IMR-90 (cell line): ENCODE measurements at regions not wholly inside any gene's neighbourhood (a gene's known extent, or its start where the extent isn't known, plus 50 kb on each side); places are given as distances from the start of the nearest gene placed in this dataset.

Source experiments
- ATAC-seq: fragments of 200-7000 bp; cut with Tn5 transposase; 2 replicates; pipeline ENCODE4 v1.9.1; 2020; ENCODE audit warnings: low read depth, mild to moderate bottlenecking, moderate library complexity
- BruUV-seq: library from RNA; stranded (reverse); fragments of 400-500 nt; replicated peaks from 2 replicates; lab custom pipeline; 2021; lab: Mats Ljungman, UMichigan
- CTCF ChIA-PET: fragments of 300-600 bp; formaldehyde crosslinking; extraction: SDS; loops from one replicate; lab custom pipeline; 2021; ENCODE audit warnings: antibody characterized with exemption; lab: Yijun Ruan, JAX
- POLR2A ChIA-PET: fragments of 300-600 bp; sonication (Branson Sonifier 250); formaldehyde crosslinking; loops from one replicate; lab custom pipeline; 2022; ENCODE audit warnings: antibody characterized with exemption; ENCODE audit not compliant: unreplicated experiment; lab: Charles Lee
- DNase-seq: peaks from one replicate; pipeline ENCODE4 v3.0.0; 2013
- H2AFZ ChIP-seq: replicated peaks from 2 replicates; pipeline ENCODE3; 2013; ENCODE audit warnings: low read length, mild to moderate bottlenecking; ENCODE audit not compliant: poor library complexity
- H2AK5ac ChIP-seq: 2 replicates; pipeline ENCODE4 v1.6.1; 2013; ENCODE audit warnings: low read depth, low read length, inconsistent platforms
- H2AK9ac ChIP-seq: replicated peaks from 2 replicates; pipeline ENCODE3; 2013; ENCODE audit warnings: mild to moderate bottlenecking, low read depth, low read length, moderate library complexity; ENCODE audit not compliant: poor library complexity
- H2BK120ac ChIP-seq: 2 replicates; pipeline ENCODE4 v1.6.1; 2013; ENCODE audit warnings: low read depth, low read length, inconsistent platforms
- H2BK15ac ChIP-seq: 3 replicates; pipeline ENCODE4 v1.6.1; 2013; ENCODE audit warnings: low read depth, low read length, inconsistent platforms
- H2BK20ac ChIP-seq: 2 replicates; pipeline ENCODE4 v1.6.1; 2013; ENCODE audit warnings: low read depth, mild to moderate bottlenecking, inconsistent platforms, low read length, moderate library complexity
- H2BK5ac ChIP-seq: 2 replicates; pipeline ENCODE4 v1.6.1; 2013; ENCODE audit warnings: mild to moderate bottlenecking, low read depth, low read length, inconsistent platforms; ENCODE audit not compliant: poor library complexity, severe bottlenecking
- H3K14ac ChIP-seq: replicated peaks from 2 replicates; pipeline ENCODE4 v1.6.1; 2013; ENCODE audit warnings: low read depth, low read length, inconsistent platforms
- H3K18ac ChIP-seq: 2 replicates; pipeline ENCODE4 v1.6.1; 2013; ENCODE audit warnings: low read depth, low read length, control low read depth
- H3K23ac ChIP-seq: 2 replicates; pipeline ENCODE4 v1.6.1; 2013; ENCODE audit warnings: low read depth, low read length, inconsistent platforms
- H3K27ac ChIP-seq: 2 replicates; pipeline ENCODE4 v1.5.1; 2013; ENCODE audit warnings: mild to moderate bottlenecking, control low read depth, low read length; ENCODE audit not compliant: insufficient read depth
- H3K27me3 ChIP-seq: 2 replicates; pipeline ENCODE4 v1.6.1; 2013; ENCODE audit warnings: low read length; ENCODE audit not compliant: control insufficient read depth, insufficient read depth
- H3K36me3 ChIP-seq: 2 replicates; pipeline ENCODE4 v1.6.1; 2013; ENCODE audit warnings: low read length, mixed read lengths; ENCODE audit not compliant: control insufficient read depth, insufficient read depth
- H3K4ac ChIP-seq: 2 replicates; pipeline ENCODE4 v1.6.1; 2013; ENCODE audit warnings: low read depth, low read length, inconsistent platforms
- H3K4me1 ChIP-seq: 2 replicates; pipeline ENCODE4 v1.6.1; 2013; ENCODE audit warnings: low read length, mixed read lengths; ENCODE audit not compliant: control insufficient read depth, insufficient read depth
- H3K4me2 ChIP-seq: 2 replicates; pipeline ENCODE4 v1.6.1; 2013; ENCODE audit warnings: low read depth, mild to moderate bottlenecking, control low read depth, low read length, moderate library complexity
- H3K4me3 ChIP-seq: 2 replicates; pipeline ENCODE4 v1.5.1; 2013; ENCODE audit warnings: low read depth, mild to moderate bottlenecking, control low read depth, low read length, moderate library complexity; ENCODE audit not compliant: insufficient read depth
- H3K56ac ChIP-seq: 2 replicates; pipeline ENCODE4 v1.6.1; 2013; ENCODE audit warnings: low read length, inconsistent platforms; ENCODE audit not compliant: insufficient read depth; ENCODE audit errors: extremely low read depth
- H3K79me1 ChIP-seq, 2 experiments: 2 replicates each; pipeline ENCODE4 v1.6.1; 2013; ENCODE audit warnings: low read length in 2 of 2, inconsistent platforms in 1 of 2, low read depth in 1 of 2
- H3K9ac ChIP-seq: 2 replicates; pipeline ENCODE4 v1.6.1; 2013; ENCODE audit warnings: low read depth, low read length, control low read depth
- H3K9me1 ChIP-seq: 2 replicates; pipeline ENCODE4 v1.6.1; 2013; ENCODE audit warnings: low read length, inconsistent platforms; ENCODE audit not compliant: insufficient read depth
- H3K9me3 ChIP-seq: 2 replicates; pipeline ENCODE4 v1.6.1; 2013; ENCODE audit warnings: low read length; ENCODE audit not compliant: control insufficient read depth, insufficient read depth
- H4K20me1 ChIP-seq: 2 replicates; pipeline ENCODE4 v1.6.1; 2013; ENCODE audit warnings: low read length, inconsistent platforms; ENCODE audit not compliant: insufficient read depth
- H4K5ac ChIP-seq: 2 replicates; pipeline ENCODE4 v1.6.1; 2013; ENCODE audit warnings: mild to moderate bottlenecking, low read depth, low read length, control low read depth
- H4K8ac ChIP-seq, 2 experiments: 2 replicates each; pipeline ENCODE4 v1.6.1; 2013; ENCODE audit warnings: low read depth in 2 of 2, low read length in 2 of 2, control low read depth in 1 of 2, inconsistent platforms in 1 of 2
- H4K91ac ChIP-seq: 2 replicates; pipeline ENCODE4 v1.6.1; 2013; ENCODE audit warnings: low read depth, low read length, inconsistent platforms; ENCODE audit not compliant: insufficient read depth
- BHLHE40 ChIP-seq: fragments of 150-350 bp; IDR thresholded peaks from 2 replicates; pipeline ENCODE4 v1.6.1; 2016; ENCODE audit warnings: mild to moderate bottlenecking, low read depth, low read length
- CTCF ChIP-seq: conservative IDR thresholded peaks from 2 replicates; pipeline ENCODE4 v1.5.1; 2012; ENCODE audit warnings: mild to moderate bottlenecking, low read depth, low read length, improper control_type of control experiment
- MAZ ChIP-seq: IDR thresholded peaks from 2 replicates; pipeline ENCODE4 v1.6.1; 2012; ENCODE audit warnings: low read depth, mild to moderate bottlenecking, low read length, improper control_type of control experiment, moderate library complexity, borderline replicate concordance
- NFE2L2 ChIP-seq: fragments of 150-350 bp; IDR thresholded peaks from 2 replicates; pipeline ENCODE4 v1.6.1; 2016; ENCODE audit warnings: low read depth, mild to moderate bottlenecking, low read length
- WGBS, 2 experiments: methylation state at CpG; one replicate each; pipeline versions ENCODE4 v1.1.5 to v1.1.7; 2013; ENCODE audit warnings: missing lambda C conversion rate in 2 of 2; ENCODE audit not compliant: insufficient read length in 1 of 2; ENCODE audit errors: extremely low coverage in 2 of 2; 5-methylcytosine and 5-hydroxymethylcytosine counted together
- dilution Hi-C: fragments of 300-500 bp; cut with HindIII; formaldehyde crosslinking; loops from one replicate; pipeline ENCODE4 v1.14.3; 2018; ENCODE audit warnings: low sequenced_read_pairs; ENCODE audit not compliant: unreplicated experiment
- in situ Hi-C: fragments of 300-500 bp; cut with MboI; formaldehyde crosslinking; loops from 3 replicates; pipeline ENCODE4 v1.14.3; 2019; ENCODE audit warnings: low sequenced_read_pairs, inconsistent platforms, mixed read lengths
- intact Hi-C: fragments of 100-400 bp; cut with micrococcal nuclease; formaldehyde crosslinking; loops from 2 replicates; pipeline ENCODE4 v1.10.0; 2022

- 87% methylated on average over 3 of the region's 8 CpGs; no CpG with 5 or more reads in 1 of the 2 experiments for WGBS, 2 experiments
- no peaks in the 10 kb centered on the region for H3K79me1 ChIP-seq
- CTCF ChIA-PET: no interaction called here
- intact Hi-C loops: no loop called here
- H3K9me1 ChIP-seq: peaks cover 13% of the 10 kb centered on the region
- no peak overlapping the region for H3K4me3 ChIP-seq
- H3K27me3 ChIP-seq: no peaks in the 10 kb centered on the region
- peak overlapping the region; percentile 21 for H2AFZ ChIP-seq
- no peak overlapping the region for H3K9ac ChIP-seq
- H3K14ac ChIP-seq: no peak overlapping the region
- no peak overlapping the region for H3K27ac ChIP-seq
- no peak overlapping the region for H2AK9ac ChIP-seq
- no peak overlapping the region; the same call in 1 of the 2 replicates for H2BK20ac ChIP-seq
- DNase-seq (no peak), ATAC-seq (no peak)
- no peak overlapping the region for H2BK15ac ChIP-seq
- no peak overlapping the region for H2BK120ac ChIP-seq
- dilution Hi-C loops: no loop called here
- no peaks in the 10 kb centered on the region for H3K36me3 ChIP-seq
- TF ChIP-seq NFE2L2: no peak
- TF ChIP-seq MAZ: no peak
- no peak for TF ChIP-seq CTCF
- TF ChIP-seq BHLHE40: no peak
- POLR2A ChIA-PET: no interaction called here
- no peaks in the 10 kb centered on the region for H4K20me1 ChIP-seq
- H4K8ac ChIP-seq: no peak overlapping the region
- H2AK5ac ChIP-seq: peak overlapping the region; percentile 31
- H3K4ac ChIP-seq: no peak overlapping the region; the same call in 1 of the 2 replicates
- H4K5ac ChIP-seq: no peak overlapping the region
- in situ Hi-C loops: no loop called here
- no peaks in the 10 kb centered on the region for H3K9me3 ChIP-seq
- H3K4me2 ChIP-seq: no peak overlapping the region
- peaks cover 6% of the 10 kb centered on the region for H3K4me1 ChIP-seq
- H3K18ac ChIP-seq: no peak overlapping the region
- H2BK5ac ChIP-seq: no peak overlapping the region
- H3K23ac ChIP-seq: no peak overlapping the region
- H3K56ac ChIP-seq: no peak overlapping the region
- no peak overlapping the region for H4K91ac ChIP-seq
- BruUV-seq: no TSS peak
Observed at GRCh38 chr9:70465904-70466303, 51.4 kb upstream of the KLF9 start.
